H1 (cell line): ENCODE measurements at regions not wholly inside any gene's neighbourhood (a gene's known extent, or its start where the extent isn't known, plus 50 kb on each side); places are given as distances from the start of the nearest gene placed in this dataset.

Source experiments
- BCL11A ChIP-seq, 2 experiments: IDR thresholded peaks; one replicate each; pipeline ENCODE4 v1.6.1; 2011; ENCODE audit warnings: low read depth in 2 of 2, low read length in 2 of 2, mild to moderate bottlenecking in 2 of 2
- CBX5 ChIP-seq: fragments of 300-800, 300-1000 bp; sonication (generic); IDR thresholded peaks from 2 replicates; pipeline ENCODE4 v1.7.1; 2016; ENCODE audit warnings: antibody characterized with exemption, low read length, low read depth
- CHD1 ChIP-seq: IDR thresholded peaks from 2 replicates; pipeline ENCODE4 v1.6.1; 2012; ENCODE audit warnings: low read depth, low read length, improper control_type of control experiment
- CHD7 ChIP-seq: fragments of 300-600 bp; sonication (generic); IDR thresholded peaks from 2 replicates; pipeline ENCODE4 v1.7.1; 2012; ENCODE audit warnings: low read length, moderate library complexity, mild to moderate bottlenecking, inconsistent platforms; ENCODE audit not compliant: insufficient replicate concordance
- FOSL1 ChIP-seq: IDR thresholded peaks from 2 replicates; pipeline ENCODE4 v1.6.1; 2011; ENCODE audit warnings: mild to moderate bottlenecking, low read depth, low read length, moderate library complexity; ENCODE audit not compliant: insufficient read depth
- KDM5A ChIP-seq: fragments of 200-600 bp; IDR thresholded peaks from 2 replicates; pipeline ENCODE4 v1.7.1; 2012; ENCODE audit warnings: mild to moderate bottlenecking, low read length, inconsistent platforms, mixed read lengths
- POLR2A ChIP-seq, 2 experiments: IDR thresholded peaks; 1 replicate in 1 of 2; 2 replicates in 1 of 2; pipeline ENCODE4 v1.6.1; 2011; ENCODE audit warnings: low read depth in 2 of 2, low read length in 2 of 2, mild to moderate bottlenecking in 2 of 2; ENCODE audit errors: control extremely low read depth in 1 of 2
- RNF2 ChIP-seq: fragments of 200-900, 300-1000 bp; sonication (generic); IDR thresholded peaks from 2 replicates; pipeline ENCODE4 v1.7.1; 2016; ENCODE audit warnings: borderline replicate concordance, low read depth, mild to moderate bottlenecking, antibody characterized with exemption, low read length; ENCODE audit not compliant: poor library complexity, severe bottlenecking; ENCODE audit errors: missing control alignments
- SIN3A ChIP-seq, 2 experiments: IDR thresholded peaks in 1 of 2; conservative IDR thresholded peaks in 1 of 2; 2 replicates each; pipeline ENCODE4 v1.6.1; 2011 to 2012; ENCODE audit warnings: low read length in 2 of 2, improper control_type of control experiment in 1 of 2, low read depth in 1 of 2, mild to moderate bottlenecking in 1 of 2
- SRF ChIP-seq: IDR thresholded peaks from 2 replicates; pipeline ENCODE4 v1.6.1; 2011; ENCODE audit warnings: mild to moderate bottlenecking, low read depth, low read length, moderate library complexity
- TAF1 ChIP-seq: IDR thresholded peaks from 2 replicates; pipeline ENCODE4 v1.6.1; 2011; ENCODE audit warnings: mild to moderate bottlenecking, low read depth, low read length
- YY1 ChIP-seq: IDR thresholded peaks from 2 replicates; pipeline ENCODE4 v1.6.1; 2011; ENCODE audit warnings: low read depth, mild to moderate bottlenecking, low read length

GRCh38 chr13:52968074-52968700 lies 60.4 kb upstream of the OLFM4 start (continued):
- TF ChIP-seq CHD7, result no peak
- no peak for TF ChIP-seq TAF1
- TF ChIP-seq BCL11A (IDR thresholded peaks at IDR 0.05; ENCODE audit: low read depth in 2 of 2, low read length in 2 of 2), result no peak
- no peak for TF ChIP-seq CBX5
- TF ChIP-seq SRF, result no peak
- no peak for TF ChIP-seq RNF2
- TF ChIP-seq FOSL1, result no peak
- peak; percentile 97 to 98 for TF ChIP-seq SIN3A (conservative IDR thresholded peaks at IDR 0.05 in 1 of 2, IDR thresholded peaks at IDR 0.05 in 1 of 2; ENCODE audit: low read depth in 1 of 2, low read length in 2 of 2)
- peak; percentile 74 for TF ChIP-seq YY1
- no peak for TF ChIP-seq CHD1
- TF ChIP-seq POLR2A (IDR thresholded peaks at IDR 0.05; ENCODE audit: control extremely low read depth in 1 of 2, low read depth in 2 of 2, low read length in 2 of 2), result no peak
- no peak for TF ChIP-seq KDM5A
